ENCODE measurements at regions not wholly inside any gene's neighbourhood (a gene's known extent, or its start where the extent isn't known, plus 50 kb on each side); places are given as distances from the start of the nearest gene placed in this dataset.

GRCh38 chr4:98710831-98711230 is 52.4 kb upstream of the TSPAN5 start:
- TF ChIP-seq CTCF (conservative IDR thresholded peaks at IDR 0.05) = no peak
- TF ChIP-seq EZH2 (IDR thresholded peaks at IDR 0.05; ENCODE audit: low read depth) = no peak

Data from PC-9 (cell line).